Fibroblast of mammary gland (primary cell): ENCODE measurements at regions not wholly inside any gene's neighbourhood (a gene's known extent, or its start where the extent isn't known, plus 50 kb on each side); places are given as distances from the start of the nearest gene placed in this dataset.
"Not testable (repeated sequence)": the region's sequence is repeated elsewhere in the genome, so short reads cannot be mapped to it uniquely, and the experiment has no call there.

Source experiments
- DNase-seq: peaks from one replicate; pipeline ENCODE4 v3.0.0-alpha.2; 2010; ENCODE audit warnings: low read depth
- H3K4me3 ChIP-seq: 2 replicates; pipeline ENCODE4 v1.5.1; 2011; ENCODE audit warnings: low read depth, mild to moderate bottlenecking, low read length, moderate library complexity; ENCODE audit not compliant: control insufficient read depth
- CTCF ChIP-seq: conservative IDR thresholded peaks from 2 replicates; pipeline ENCODE4 v1.5.1; 2011; ENCODE audit warnings: low read depth, low read length, inconsistent platforms; ENCODE audit not compliant: control insufficient read depth, insufficient read depth

GRCh38 chrX:39491548-39492297, 606.0 kb downstream of the BCOR start:
- no peak for DNase-seq
- H3K4me3 ChIP-seq: no peak overlapping the region
- TF ChIP-seq CTCF: no peak

GRCh38 chrX:39492497-39493162, 605.1 kb downstream of the BCOR start:
- DNase-seq: no peak
- no peak for TF ChIP-seq CTCF
- H3K4me3 ChIP-seq: no peak overlapping the region

GRCh38 chrX:39493168-39493567, 604.6 kb downstream of the BCOR start:
- no peak for DNase-seq

GRCh38 chrX:39497117-39497516, 600.6 kb downstream of the BCOR start:
- not testable (repeated sequence) for H3K4me3 ChIP-seq, DNase-seq

More at GRCh38 chrX:39493168-39493567, 604.6 kb downstream of the BCOR start:
- TF ChIP-seq CTCF: no peak
- H3K4me3 ChIP-seq: no peak overlapping the region

- TF ChIP-seq CTCF: no peak
These were observed 600.0 kb downstream of the BCOR start for GRCh38 chrX:39497702-39498265.

GRCh38 chrX:39499996-39500395, 597.8 kb downstream of the BCOR start:
- H3K4me3 ChIP-seq: no peak overlapping the region
- peak; percentile 10 for DNase-seq
- no peak for TF ChIP-seq CTCF

More at GRCh38 chrX:39497702-39498265, 600.0 kb downstream of the BCOR start:
- DNase-seq: no peak
- H3K4me3 ChIP-seq: no peak overlapping the region

GRCh38 chrX:39501822-39502221, 595.9 kb downstream of the BCOR start:
- TF ChIP-seq CTCF: no peak
- no peak for DNase-seq
- H3K4me3 ChIP-seq: no peak overlapping the region
